ENCODE measurements at regions not wholly inside any gene's neighbourhood (a gene's known extent, or its start where the extent isn't known, plus 50 kb on each side); places are given as distances from the start of the nearest gene placed in this dataset.

GRCh38 chr16:55039042-55039441 is 108.4 kb downstream of the IRX5 start:
- TF ChIP-seq CTCF (IDR thresholded peaks at IDR 0.05; ENCODE audit: control insufficient read depth, extremely low read depth, insufficient read depth): no peak
- DNase-seq (ENCODE audit: low read depth): no peak
- H3K4me3 ChIP-seq (ENCODE audit: low read depth, low read length): no peak overlapping the region

GRCh38 chr16:55039511-55039910 is 108.8 kb downstream of the IRX5 start:
- H3K4me3 ChIP-seq (ENCODE audit: low read depth, low read length): no peak overlapping the region
- DNase-seq (ENCODE audit: low read depth): no peak
- TF ChIP-seq CTCF (IDR thresholded peaks at IDR 0.05; ENCODE audit: control insufficient read depth, extremely low read depth, insufficient read depth): no peak

- no peak for DNase-seq (ENCODE audit: low read depth)
- no peak for TF ChIP-seq CTCF (IDR thresholded peaks at IDR 0.05; ENCODE audit: control insufficient read depth, extremely low read depth, insufficient read depth)
- H3K4me3 ChIP-seq (ENCODE audit: low read depth, low read length): no peak overlapping the region
Observed at GRCh38 chr16:55039931-55040330, 109.3 kb downstream of the IRX5 start.

- no peak for DNase-seq (ENCODE audit: low read depth)
- no peak overlapping the region for H3K4me3 ChIP-seq (ENCODE audit: low read depth, low read length)
- TF ChIP-seq CTCF (IDR thresholded peaks at IDR 0.05; ENCODE audit: control insufficient read depth, extremely low read depth, insufficient read depth): no peak
Observed at GRCh38 chr16:55040366-55041086, 109.9 kb downstream of the IRX5 start.

- H3K4me3 ChIP-seq (ENCODE audit: low read depth, low read length): no peak overlapping the region
- DNase-seq (ENCODE audit: low read depth): no peak
- no peak for TF ChIP-seq CTCF (IDR thresholded peaks at IDR 0.05; ENCODE audit: control insufficient read depth, extremely low read depth, insufficient read depth)
Observed at GRCh38 chr16:55041540-55042234, 111.0 kb downstream of the IRX5 start.

- TF ChIP-seq CTCF (IDR thresholded peaks at IDR 0.05; ENCODE audit: control insufficient read depth, extremely low read depth, insufficient read depth): no peak
- H3K4me3 ChIP-seq (ENCODE audit: low read depth, low read length): no peak overlapping the region
- no peak for DNase-seq (ENCODE audit: low read depth)
Observed at GRCh38 chr16:55042556-55043432, 112.1 kb downstream of the IRX5 start.

Measured in LNCaP clone FGC (cell line).